GM18907 (cell line): ENCODE measurements at regions not wholly inside any gene's neighbourhood (a gene's known extent, or its start where the extent isn't known, plus 50 kb on each side); places are given as distances from the start of the nearest gene placed in this dataset.
A peak's percentile ranks its signal among the peaks of the same experiment; 100 is the strongest.
"Not testable (repeated sequence)": the region's sequence is repeated elsewhere in the genome, so short reads cannot be mapped to it uniquely, and the experiment has no call there.

ENCODE experiments used
- ATAC-seq: cut with Tn5 transposase; IDR thresholded peaks from one replicate; pipeline ENCODE4 v1.9.1; 2021; ENCODE audit warnings: mild to moderate bottlenecking, moderate library complexity; ENCODE audit not compliant: unreplicated experiment

GRCh38 chr2:134061066-134061465 is 192.8 kb upstream of the MGAT5 start:
- not testable (repeated sequence) for ATAC-seq

DNA sequence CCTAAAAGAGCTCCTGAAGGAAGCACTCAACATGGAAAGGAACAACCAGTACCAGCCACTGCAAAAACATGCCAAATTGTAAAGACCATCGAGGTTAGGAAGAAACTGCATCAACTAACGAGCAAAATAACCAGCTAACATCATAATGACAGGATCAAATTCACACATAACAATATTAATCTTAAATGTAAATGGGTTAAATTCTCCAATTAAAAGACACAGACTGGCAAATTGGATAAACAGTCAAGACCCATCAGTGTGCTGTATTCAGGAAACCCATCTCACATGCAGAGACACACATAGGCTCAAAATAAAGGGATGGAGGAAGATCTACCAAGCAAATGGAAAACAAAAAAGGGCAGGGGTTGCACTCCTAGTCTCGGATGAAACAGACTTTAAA is 191.6 kb upstream of the MGAT5 start:
- ATAC-seq = not testable (repeated sequence)

DNA sequence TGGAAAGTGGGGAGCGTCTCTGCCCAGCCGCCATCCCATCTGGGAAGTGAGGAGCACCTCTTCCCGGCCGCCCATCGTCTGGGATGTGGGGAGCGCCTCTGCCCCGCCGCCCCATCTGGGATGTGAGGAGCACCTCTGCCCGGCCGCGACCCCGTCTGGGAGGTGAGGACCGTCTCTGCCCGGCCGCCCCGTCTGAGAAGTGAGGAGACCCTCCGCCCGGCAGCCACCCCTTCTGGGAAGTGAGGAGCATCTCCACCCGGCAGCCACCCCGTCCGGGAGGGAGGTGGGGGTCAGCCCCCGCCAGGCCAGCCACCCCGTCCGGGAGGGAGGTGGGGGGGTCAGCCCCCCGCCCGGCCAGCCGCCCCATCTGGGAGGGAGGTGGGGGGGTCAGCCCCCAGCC is 190.0 kb upstream of the MGAT5 start:
- not testable (repeated sequence) for ATAC-seq

GRCh38 chr2:134070281-134070741 is 183.6 kb upstream of the MGAT5 start:
- no peak for ATAC-seq

DNA sequence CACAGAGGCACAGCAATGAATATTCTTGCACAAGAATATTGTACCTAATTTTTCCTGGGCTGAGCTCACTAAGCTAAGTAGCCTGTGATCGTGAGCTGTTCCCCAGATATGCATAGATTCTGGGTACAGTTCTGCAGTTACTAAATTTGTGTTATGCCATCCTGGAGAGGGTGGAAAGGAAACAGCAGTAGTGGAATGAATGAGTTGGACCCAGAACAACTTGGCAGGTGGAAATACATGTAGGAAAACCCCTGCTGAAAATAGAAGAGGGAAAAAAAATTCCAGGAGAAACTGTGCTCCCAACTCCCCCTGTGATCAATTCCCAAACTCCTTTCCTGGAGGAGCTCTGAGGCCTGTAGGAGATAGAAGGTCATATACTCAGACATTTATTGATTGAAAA is 181.5 kb upstream of the MGAT5 start:
- ATAC-seq = no peak

GRCh38 chr2:134073023-134073422 is 180.8 kb upstream of the MGAT5 start:
- no peak for ATAC-seq

GRCh38 chr2:134074619-134075018 is 179.3 kb upstream of the MGAT5 start:
- no peak for ATAC-seq

- ATAC-seq = no peak
Measured at GRCh38 chr2:134075204-134075603, 178.7 kb upstream of the MGAT5 start.

- no peak for ATAC-seq
Measured at GRCh38 chr2:134078354-134078753, 175.5 kb upstream of the MGAT5 start.

DNA sequence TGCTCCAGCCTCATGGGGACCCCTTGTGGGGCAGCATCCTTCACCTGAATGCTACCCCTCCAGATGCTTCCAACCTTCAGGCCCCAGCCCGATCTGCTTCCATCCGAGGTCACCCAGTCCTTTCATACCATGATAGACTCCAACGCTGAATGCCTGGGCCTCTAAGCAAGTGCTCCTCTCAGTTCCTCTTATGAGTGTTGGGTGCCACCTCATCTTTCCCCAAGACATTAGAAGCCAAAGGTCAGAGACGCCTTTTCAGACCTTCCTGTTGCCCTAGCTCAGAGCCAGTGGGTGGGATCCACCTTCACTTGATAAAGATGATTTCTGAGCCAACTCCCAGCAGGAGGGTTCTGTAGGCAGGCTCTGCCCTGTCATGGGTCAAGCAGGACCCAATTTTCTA is 174.5 kb upstream of the MGAT5 start:
- peak; percentile 99 for ATAC-seq

DNA sequence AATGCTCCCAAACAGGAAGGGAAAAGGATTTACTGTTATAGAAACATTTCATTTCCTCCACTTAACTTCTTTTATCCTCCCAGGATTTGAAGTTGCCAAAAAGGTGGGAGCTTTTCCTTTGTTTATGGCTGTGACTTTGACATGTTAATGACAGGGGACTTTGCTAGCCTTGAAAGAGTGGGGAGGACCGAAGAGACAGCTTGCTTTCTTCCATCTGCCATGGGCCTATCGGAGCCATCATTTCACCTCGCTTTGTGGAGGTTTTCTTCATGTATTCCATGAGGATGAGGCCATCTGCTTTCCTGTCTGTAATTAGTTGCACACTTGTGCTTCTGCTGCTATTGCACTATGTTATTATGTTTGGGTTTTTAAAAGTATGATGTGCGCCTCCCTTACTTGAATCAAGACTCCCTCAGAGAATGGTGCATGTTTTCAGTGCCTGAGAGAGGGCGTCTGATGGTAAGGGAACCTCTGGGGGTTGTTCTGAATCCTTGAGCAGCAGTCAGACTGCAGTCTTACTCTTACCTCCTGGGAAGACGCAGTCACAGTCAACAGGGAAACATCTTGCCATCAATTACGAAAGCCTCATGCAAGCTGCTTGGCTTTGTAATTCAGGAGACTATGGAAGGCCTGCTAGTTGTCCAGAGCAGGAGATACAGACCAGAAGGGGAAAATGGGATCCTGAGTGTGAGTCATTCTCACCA is 173.3 kb upstream of the MGAT5 start:
- ATAC-seq = no peak

DNA sequence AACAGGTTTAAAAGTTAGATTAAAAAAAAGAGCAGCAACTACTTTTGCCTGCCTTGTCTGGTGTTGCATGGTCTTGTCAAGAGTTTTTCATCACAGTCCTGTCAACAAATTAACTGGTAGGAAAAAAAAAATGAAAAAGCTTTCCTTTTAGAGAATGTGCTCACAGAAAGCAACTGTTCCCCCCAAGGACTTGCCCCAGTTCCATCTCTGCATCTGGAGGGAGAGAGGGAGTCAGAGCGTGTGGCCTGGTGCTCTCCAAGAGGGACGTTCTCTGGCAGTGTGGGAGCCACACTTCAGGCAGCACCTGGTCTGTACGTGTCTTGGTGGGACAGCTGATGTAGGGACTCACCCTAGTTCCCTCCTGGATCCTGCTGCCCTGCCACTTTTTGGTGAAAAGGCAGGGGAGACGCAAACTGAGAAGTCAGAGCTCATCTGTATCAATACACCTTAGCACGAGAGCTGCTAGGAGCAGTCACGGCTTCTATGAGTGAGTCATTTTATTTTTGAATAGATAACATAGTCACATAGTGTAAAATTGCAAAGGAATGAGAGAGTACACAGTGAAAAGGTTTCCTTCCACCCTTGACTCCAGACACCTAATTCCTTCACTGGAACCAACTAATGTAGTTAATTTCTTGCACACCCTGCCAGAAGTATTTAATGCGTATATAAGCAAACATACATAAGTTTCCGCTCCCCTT is 172.5 kb upstream of the MGAT5 start:
- ATAC-seq = no peak

- no peak for ATAC-seq
Measured at GRCh38 chr2:134083548-134083947, 170.3 kb upstream of the MGAT5 start.

GRCh38 chr2:134086594-134087219 is 167.2 kb upstream of the MGAT5 start:
- ATAC-seq = no peak

- peak; percentile 93 for ATAC-seq
Measured at GRCh38 chr2:134087371-134087921, 166.4 kb upstream of the MGAT5 start.

- no peak for ATAC-seq
Measured at GRCh38 chr2:134089454-134089853, 164.4 kb upstream of the MGAT5 start.

DNA sequence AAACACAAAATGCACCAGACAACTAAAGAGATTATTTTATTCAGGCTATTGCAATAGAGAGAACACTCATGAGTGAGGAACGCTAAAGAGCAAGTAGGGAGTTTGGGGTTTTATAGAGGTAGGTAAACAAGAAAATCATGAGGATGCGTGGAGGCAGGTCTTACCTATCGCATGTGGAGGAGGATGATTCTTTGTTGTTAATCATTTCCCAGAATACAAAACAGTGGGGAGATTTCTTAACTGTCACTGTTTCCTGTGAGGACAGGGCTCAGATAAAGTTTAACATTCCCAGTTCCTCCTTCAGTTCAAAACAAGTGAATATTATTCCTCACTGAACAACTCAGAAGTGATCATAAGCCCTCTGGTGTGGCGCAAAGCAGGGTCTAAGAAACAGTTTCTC is 156.1 kb upstream of the MGAT5 start:
- peak; percentile 74 for ATAC-seq

- no peak for ATAC-seq
Measured at GRCh38 chr2:134098321-134098720, 155.6 kb upstream of the MGAT5 start.

DNA sequence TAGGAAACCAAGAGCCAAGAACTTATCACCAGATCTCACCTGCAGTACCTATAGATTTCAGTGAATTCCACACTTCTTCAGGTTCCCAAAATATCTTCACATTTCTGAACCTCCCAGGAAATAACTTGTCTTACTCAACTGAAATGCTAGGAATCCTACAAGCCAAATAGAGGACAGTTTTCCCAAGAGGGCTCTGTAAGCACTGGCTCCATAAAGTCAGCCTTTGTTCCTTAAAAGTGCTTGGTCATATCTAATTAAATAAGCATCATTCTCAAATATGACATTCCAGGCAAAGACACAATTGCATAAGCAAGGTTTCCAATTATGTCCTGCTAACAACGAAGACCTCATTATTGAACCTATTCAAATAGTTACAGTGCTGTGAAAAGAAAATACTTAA is 154.6 kb upstream of the MGAT5 start:
- no peak for ATAC-seq

DNA sequence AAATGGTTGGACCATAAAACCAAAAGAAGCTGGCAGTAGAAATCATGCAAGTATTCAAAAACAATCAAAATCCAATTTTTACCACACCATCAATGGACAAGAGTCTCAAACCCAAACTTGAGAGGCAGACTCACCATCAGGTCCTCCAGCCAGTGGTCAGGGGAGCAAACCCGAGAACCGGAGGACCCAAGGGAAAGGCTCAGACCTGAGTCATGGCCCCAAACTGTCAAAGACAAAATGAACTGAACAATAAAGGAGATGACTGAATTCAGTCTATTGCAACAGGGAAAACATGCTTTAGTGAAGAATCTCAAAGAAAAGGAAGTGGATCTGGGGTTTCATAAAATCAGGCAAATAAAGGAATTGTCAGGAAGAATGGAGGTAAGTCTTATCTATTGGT is 150.7 kb upstream of the MGAT5 start:
- ATAC-seq = no peak

GRCh38 chr2:134104754-134105153 is 149.1 kb upstream of the MGAT5 start:
- ATAC-seq = no peak

GRCh38 chr2:134107402-134107801 is 146.5 kb upstream of the MGAT5 start:
- no peak for ATAC-seq
